Astrocyte (in vitro differentiated cells and primary cell): ENCODE measurements at regions not wholly inside any gene's neighbourhood (a gene's known extent, or its start where the extent isn't known, plus 50 kb on each side); places are given as distances from the start of the nearest gene placed in this dataset.

Experiments used
- DNase-seq: peaks from one replicate; pipeline ENCODE4 v3.0.0-alpha.2; 2010; ENCODE audit warnings: low read depth
- FAIRE-seq: peaks from 2 replicates; lab custom pipeline; 2011; peaks lifted over from hg19 to GRCh38; lab: Jason Lieb, UNC
- H2AFZ ChIP-seq: 2 replicates; pipeline ENCODE4 v1.6.0; 2012; ENCODE audit warnings: low read depth, low read length, inconsistent platforms
- H3K27ac ChIP-seq: 2 replicates; pipeline ENCODE4 v1.5.1; 2011; ENCODE audit warnings: low read depth, low read length, inconsistent platforms
- H3K27me3 ChIP-seq: 2 replicates; pipeline ENCODE4 v1.6.0; 2011; ENCODE audit warnings: low read length, inconsistent platforms; ENCODE audit not compliant: insufficient read depth
- H3K36me3 ChIP-seq: 2 replicates; pipeline ENCODE4 v1.5.1; 2011; ENCODE audit warnings: low read length, inconsistent platforms; ENCODE audit not compliant: insufficient read depth
- H3K4me1 ChIP-seq: 2 replicates; pipeline ENCODE4 v1.5.1; 2011; ENCODE audit warnings: low read length, inconsistent platforms; ENCODE audit not compliant: insufficient read depth
- H3K4me2 ChIP-seq: 2 replicates; pipeline ENCODE4 v1.6.0; 2012; ENCODE audit warnings: low read length, inconsistent platforms
- H3K4me3 ChIP-seq: 2 replicates; pipeline ENCODE4 v1.5.1; 2011; ENCODE audit warnings: low read depth, mild to moderate bottlenecking, low read length, inconsistent platforms; ENCODE audit not compliant: insufficient read depth
- H3K79me2 ChIP-seq: 2 replicates; pipeline ENCODE4 v1.6.0; 2012; ENCODE audit warnings: mild to moderate bottlenecking, low read length, inconsistent platforms; ENCODE audit not compliant: insufficient read depth
- H3K9ac ChIP-seq: 2 replicates; pipeline ENCODE4 v1.6.0; 2012; ENCODE audit warnings: mild to moderate bottlenecking, low read length, inconsistent platforms
- H3K9me3 ChIP-seq: 2 replicates; pipeline ENCODE4 v1.5.1; 2012; ENCODE audit warnings: low read depth, mild to moderate bottlenecking, low read length, inconsistent platforms; ENCODE audit not compliant: insufficient read depth
- H4K20me1 ChIP-seq: 2 replicates; pipeline ENCODE4 v1.6.0; 2012; ENCODE audit warnings: low read length, inconsistent platforms; ENCODE audit not compliant: insufficient read depth
- H3K27ac Mint-ChIP-seq: one replicate; pipeline ENCODE4 v1.8.0; 2021; ENCODE audit warnings: mild to moderate bottlenecking, mixed read lengths; ENCODE audit not compliant: unreplicated experiment
- H3K27me3 Mint-ChIP-seq: one replicate; pipeline ENCODE4 v1.8.0; 2021; ENCODE audit warnings: low read depth, mixed read lengths; ENCODE audit not compliant: unreplicated experiment
- H3K36me3 Mint-ChIP-seq: one replicate; pipeline ENCODE4 v1.8.0; 2021; ENCODE audit warnings: low read depth, mixed read lengths; ENCODE audit not compliant: unreplicated experiment
- H3K4me1 Mint-ChIP-seq: one replicate; pipeline ENCODE4 v1.8.0; 2021; ENCODE audit warnings: low read depth, mixed read lengths; ENCODE audit not compliant: unreplicated experiment
- H3K4me3 Mint-ChIP-seq: one replicate; pipeline ENCODE4 v1.8.0; 2021; ENCODE audit warnings: mild to moderate bottlenecking, moderate library complexity, mixed read lengths; ENCODE audit not compliant: unreplicated experiment
- H3K9me3 Mint-ChIP-seq: one replicate; pipeline ENCODE4 v1.8.0; 2021; ENCODE audit warnings: mild to moderate bottlenecking, mixed read lengths; ENCODE audit not compliant: unreplicated experiment
- EZH2 ChIP-seq: IDR thresholded peaks from 2 replicates; pipeline ENCODE4 v1.6.1; 2012; ENCODE audit warnings: mild to moderate bottlenecking, low read length, inconsistent platforms; ENCODE audit not compliant: insufficient read depth
- TF ChIP-seq, protein P1 (sequence below): IDR thresholded peaks from 2 replicates; pipeline ENCODE4 v1.5.1; 2011; ENCODE audit warnings: low read depth, mild to moderate bottlenecking, inconsistent platforms, low read length, moderate library complexity; ENCODE audit not compliant: insufficient read depth

DNA sequence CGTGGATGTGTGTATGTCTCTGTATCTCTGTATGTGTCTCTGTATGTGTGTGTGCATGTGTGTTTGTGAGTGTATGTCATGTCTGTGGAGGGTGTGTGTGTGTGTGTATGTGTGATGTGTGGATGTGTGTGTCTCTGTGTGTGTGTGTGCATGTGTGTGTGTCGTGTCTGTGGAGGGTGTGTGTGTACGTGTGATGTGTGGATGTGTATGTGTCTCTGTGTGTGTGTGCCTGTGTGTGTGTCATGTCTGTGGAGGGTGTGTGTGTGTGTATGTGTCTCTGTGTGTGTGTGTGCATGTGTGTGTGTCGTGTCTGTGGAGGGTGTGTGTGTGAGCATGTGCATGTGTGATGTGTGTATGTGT, 51.6 kb upstream of the ADRA2C start:
- FAIRE-seq (no peak), DNase-seq (no peak)
- Histone ChIP-seq H3K9me3 (peaks cover 13% of the 10 kb centered on the region), H3K27ac (no peak overlapping the region), H3K36me3 (no peaks in the 10 kb centered on the region), H3K4me1 (no peaks in the 10 kb centered on the region), H4K20me1 (no peaks in the 10 kb centered on the region), H3K9ac (no peak overlapping the region), H3K79me2 (no peaks in the 10 kb centered on the region), H3K27me3 (no peaks in the 10 kb centered on the region), H2AFZ (no peak overlapping the region), H3K4me3 (no peak overlapping the region), H3K4me2 (no peak overlapping the region)
- Mint-ChIP-seq H3K9me3 (peaks cover 14% of the 10 kb centered on the region), H3K4me1 (peaks cover 12% of the 10 kb centered on the region), H3K27me3 (peaks cover 29% of the 10 kb centered on the region), H3K27ac (no peak overlapping the region), H3K4me3 (no peak overlapping the region), H3K36me3 (no peaks in the 10 kb centered on the region)
- TF ChIP-seq, protein P1, sequence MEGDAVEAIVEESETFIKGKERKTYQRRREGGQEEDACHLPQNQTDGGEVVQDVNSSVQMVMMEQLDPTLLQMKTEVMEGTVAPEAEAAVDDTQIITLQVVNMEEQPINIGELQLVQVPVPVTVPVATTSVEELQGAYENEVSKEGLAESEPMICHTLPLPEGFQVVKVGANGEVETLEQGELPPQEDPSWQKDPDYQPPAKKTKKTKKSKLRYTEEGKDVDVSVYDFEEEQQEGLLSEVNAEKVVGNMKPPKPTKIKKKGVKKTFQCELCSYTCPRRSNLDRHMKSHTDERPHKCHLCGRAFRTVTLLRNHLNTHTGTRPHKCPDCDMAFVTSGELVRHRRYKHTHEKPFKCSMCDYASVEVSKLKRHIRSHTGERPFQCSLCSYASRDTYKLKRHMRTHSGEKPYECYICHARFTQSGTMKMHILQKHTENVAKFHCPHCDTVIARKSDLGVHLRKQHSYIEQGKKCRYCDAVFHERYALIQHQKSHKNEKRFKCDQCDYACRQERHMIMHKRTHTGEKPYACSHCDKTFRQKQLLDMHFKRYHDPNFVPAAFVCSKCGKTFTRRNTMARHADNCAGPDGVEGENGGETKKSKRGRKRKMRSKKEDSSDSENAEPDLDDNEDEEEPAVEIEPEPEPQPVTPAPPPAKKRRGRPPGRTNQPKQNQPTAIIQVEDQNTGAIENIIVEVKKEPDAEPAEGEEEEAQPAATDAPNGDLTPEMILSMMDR = no peak
- TF ChIP-seq EZH2 = no peak

DNA sequence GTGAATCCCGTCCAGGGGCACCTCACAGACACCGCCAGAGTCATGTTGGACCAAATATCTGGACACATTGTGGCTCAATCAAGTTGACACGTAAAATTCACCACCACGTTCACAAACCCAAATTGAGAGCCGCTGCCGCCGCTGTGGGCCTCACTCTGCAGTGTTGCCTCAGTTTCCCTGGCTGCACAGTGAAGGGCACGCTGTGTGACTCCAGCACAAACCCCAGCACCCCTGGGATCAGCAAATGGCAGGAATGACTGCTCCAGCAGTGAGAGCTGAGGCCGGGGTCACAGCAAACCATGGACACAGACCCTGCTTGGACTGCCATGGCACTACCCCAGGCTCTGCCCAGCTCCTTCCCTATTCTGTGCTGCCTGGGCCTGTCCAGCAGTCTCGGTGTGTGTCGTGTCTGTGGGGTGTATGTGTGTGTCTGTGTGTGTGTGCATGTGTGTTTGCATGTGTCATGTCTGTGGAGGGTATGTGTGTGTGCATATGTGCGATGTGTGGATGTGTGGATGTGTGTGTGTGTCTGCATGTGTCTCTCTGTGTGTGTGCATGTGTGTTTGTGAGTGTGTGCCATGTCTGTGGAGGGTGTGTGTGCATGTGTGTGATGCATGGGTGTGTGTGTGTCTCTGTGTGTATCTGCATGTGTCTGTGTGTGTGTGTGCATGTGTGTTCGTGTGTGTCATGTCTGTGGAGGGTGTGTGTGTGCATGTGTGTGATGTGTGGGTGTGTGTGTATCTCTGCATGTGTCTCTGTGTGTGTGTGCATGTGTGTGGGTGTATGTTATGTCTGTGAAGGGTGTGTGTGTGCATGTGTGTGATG, 52.2 kb upstream of the ADRA2C start:
- Mint-ChIP-seq H3K9me3 (peaks cover 12% of the 10 kb centered on the region), H3K4me3 (no peak overlapping the region), H3K4me1 (peaks cover 14% of the 10 kb centered on the region), H3K27me3 (peaks cover 28% of the 10 kb centered on the region), H3K27ac (no peak overlapping the region), H3K36me3 (no peaks in the 10 kb centered on the region)
- Histone ChIP-seq H3K4me1 (no peaks in the 10 kb centered on the region), H3K4me3 (no peak overlapping the region), H3K4me2 (no peak overlapping the region), H3K27me3 (no peaks in the 10 kb centered on the region), H4K20me1 (no peaks in the 10 kb centered on the region), H3K79me2 (no peaks in the 10 kb centered on the region), H2AFZ (no peak overlapping the region), H3K9me3 (peaks cover 13% of the 10 kb centered on the region), H3K27ac (no peak overlapping the region), H3K36me3 (no peaks in the 10 kb centered on the region), H3K9ac (no peak overlapping the region)
- DNase-seq (no peak), FAIRE-seq (no peak)
- TF ChIP-seq, protein P1 = no peak
- TF ChIP-seq EZH2 = no peak

DNA sequence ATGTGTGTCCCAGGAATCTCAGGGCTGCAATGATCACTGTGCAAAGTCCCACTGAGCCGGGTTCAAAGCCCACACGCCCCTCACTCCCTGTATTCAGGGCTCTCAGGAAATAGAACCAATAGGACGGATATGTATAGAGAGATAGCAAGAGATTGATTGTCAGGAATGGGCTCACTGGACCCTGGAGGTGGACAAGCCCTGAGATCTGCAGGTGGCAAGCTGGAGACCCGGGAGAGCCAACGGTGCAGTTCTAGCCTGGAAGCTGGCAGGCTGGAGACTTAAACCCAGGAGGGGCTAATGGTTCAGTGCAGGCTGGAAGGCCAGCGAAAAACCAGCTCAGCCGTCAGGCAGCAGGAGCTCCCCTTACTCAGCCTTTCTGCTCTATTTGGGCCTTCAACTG, 52.8 kb upstream of the ADRA2C start:
- Histone ChIP-seq H3K4me1 (no peaks in the 10 kb centered on the region), H3K9ac (no peak overlapping the region), H3K27me3 (no peaks in the 10 kb centered on the region), H3K27ac (no peak overlapping the region), H4K20me1 (no peaks in the 10 kb centered on the region), H3K4me2 (no peak overlapping the region), H3K36me3 (no peaks in the 10 kb centered on the region), H3K9me3 (peaks cover 13% of the 10 kb centered on the region), H3K4me3 (no peak overlapping the region), H3K79me2 (no peaks in the 10 kb centered on the region), H2AFZ (no peak overlapping the region)
- H3K4me3 Mint-ChIP-seq = no peak overlapping the region
- H3K4me1 Mint-ChIP-seq = peaks cover 14% of the 10 kb centered on the region
- H3K9me3 Mint-ChIP-seq = peaks cover 6% of the 10 kb centered on the region
- no peak overlapping the region for H3K27ac Mint-ChIP-seq
- TF ChIP-seq, protein P1 = no peak
- no peak for TF ChIP-seq EZH2
- no peak for DNase-seq
- peaks cover 25% of the 10 kb centered on the region for H3K27me3 Mint-ChIP-seq
- H3K36me3 Mint-ChIP-seq = no peaks in the 10 kb centered on the region
- FAIRE-seq = no peak
